Central memory CD8-positive, alpha-beta T cell (primary cell): ENCODE measurements at regions not wholly inside any gene's neighbourhood (a gene's known extent, or its start where the extent isn't known, plus 50 kb on each side); places are given as distances from the start of the nearest gene placed in this dataset.

Source experiments
- ATAC-seq: fragments of 150-1000 bp; cut with Tn5 transposase; replicated peaks from 2 replicates; pipeline ENCODE4 v1.10.0; 2022; ENCODE audit warnings: mild to moderate bottlenecking, moderate FRiP score, moderate number of reproducible peaks; ENCODE audit not compliant: poor library complexity, severe bottlenecking; ENCODE audit errors: extremely low read depth
- DNase-seq, 2 donors: peaks; one replicate each; pipeline ENCODE4 v3.0.0; 2021; ENCODE audit warnings: low spot score in 2 of 2
- H3K27ac Mint-ChIP-seq: one replicate; pipeline ENCODE4 v1.8.0; 2022; ENCODE audit warnings: low read depth, mild to moderate bottlenecking, moderate library complexity, mixed read lengths
- H3K27me3 Mint-ChIP-seq: one replicate; pipeline ENCODE4 v1.8.0; 2022; ENCODE audit warnings: mixed read lengths
- H3K36me3 Mint-ChIP-seq: one replicate; pipeline ENCODE4 v1.8.0; 2022; ENCODE audit warnings: mild to moderate bottlenecking, moderate library complexity, mixed read lengths; ENCODE audit not compliant: insufficient read depth
- H3K4me1 Mint-ChIP-seq: one replicate; pipeline ENCODE4 v1.8.0; 2022; ENCODE audit warnings: mixed read lengths
- H3K4me3 Mint-ChIP-seq: one replicate; pipeline ENCODE4 v1.8.0; 2022; ENCODE audit warnings: mild to moderate bottlenecking, moderate library complexity, mixed read lengths
- H3K9me3 Mint-ChIP-seq: one replicate; pipeline ENCODE4 v1.8.0; 2022; ENCODE audit warnings: mixed read lengths

DNA sequence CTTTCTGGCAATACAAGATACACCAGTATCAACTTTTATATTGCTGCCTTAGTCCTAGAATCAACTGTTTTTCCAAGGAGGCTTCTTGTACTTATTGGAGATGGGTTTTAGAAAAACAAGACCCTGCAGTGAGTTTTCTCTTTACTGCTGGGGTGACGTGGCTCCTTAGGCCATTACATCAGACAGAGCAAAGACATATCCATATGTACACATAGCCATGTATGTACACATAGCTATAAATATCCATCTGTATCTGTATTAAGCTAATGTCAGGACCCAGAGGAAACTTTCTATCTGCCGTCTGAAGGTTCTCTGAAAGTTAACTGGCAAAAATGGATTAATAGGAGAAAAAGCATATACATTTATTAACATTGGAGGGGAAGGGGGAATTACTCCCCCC lies 607.4 kb downstream of the POM121L12 start:
- Mint-ChIP-seq H3K4me3 (no peak overlapping the region), H3K36me3 (no peaks in the 10 kb centered on the region), H3K27me3 (no peaks in the 10 kb centered on the region), H3K9me3 (peaks cover 27% of the 10 kb centered on the region), H3K27ac (no peak overlapping the region), H3K4me1 (no peaks in the 10 kb centered on the region)
- ATAC-seq = no peak
- DNase-seq = no peak

DNA sequence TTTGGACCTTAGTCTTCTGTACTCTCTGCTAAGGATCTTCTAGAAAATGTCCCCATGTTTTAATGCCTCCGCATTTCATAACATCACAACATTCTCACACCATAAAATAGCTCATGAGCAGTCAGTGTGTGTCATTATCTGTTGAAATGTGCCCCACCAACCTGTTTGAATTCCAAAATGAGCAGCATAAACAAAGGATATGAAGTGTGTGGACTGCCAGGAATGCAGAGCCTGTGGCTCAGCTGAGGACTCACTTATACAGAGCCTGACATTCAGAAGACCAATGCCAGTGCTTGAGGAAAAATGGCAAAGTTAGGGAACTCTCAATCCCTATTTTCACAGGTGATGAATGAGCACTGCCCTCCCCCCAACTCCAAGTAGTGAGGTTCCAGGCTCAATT lies 621.4 kb downstream of the POM121L12 start:
- Mint-ChIP-seq H3K4me1 (no peaks in the 10 kb centered on the region), H3K9me3 (peaks cover 20% of the 10 kb centered on the region), H3K4me3 (no peak overlapping the region), H3K36me3 (peaks cover 1% of the 10 kb centered on the region), H3K27ac (no peak overlapping the region), H3K27me3 (no peaks in the 10 kb centered on the region)
- ATAC-seq = no peak
- DNase-seq = no peak

DNA sequence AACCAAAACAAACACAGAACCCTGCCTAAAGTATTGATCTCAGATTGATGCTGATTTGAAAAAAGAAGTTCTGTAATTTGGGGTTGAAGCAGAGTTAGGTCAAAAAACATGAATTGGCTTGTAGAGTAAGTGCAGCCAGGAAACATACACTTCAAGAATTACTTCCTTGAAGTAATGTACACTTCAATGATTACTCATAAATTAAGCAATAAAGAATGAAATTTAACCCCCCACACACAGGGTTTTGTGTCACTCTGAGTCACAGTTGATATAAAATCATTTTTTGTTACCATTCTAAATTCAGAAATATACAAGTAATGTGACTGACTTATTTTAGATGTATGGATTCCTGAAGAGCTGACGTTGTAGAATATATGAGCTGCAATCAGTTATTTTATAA lies 622.2 kb downstream of the POM121L12 start:
- Mint-ChIP-seq H3K27me3 (no peaks in the 10 kb centered on the region), H3K27ac (no peak overlapping the region), H3K4me3 (no peak overlapping the region), H3K36me3 (no peaks in the 10 kb centered on the region), H3K9me3 (peaks cover 22% of the 10 kb centered on the region), H3K4me1 (no peaks in the 10 kb centered on the region)
- no peak for DNase-seq
- ATAC-seq = no peak

DNA sequence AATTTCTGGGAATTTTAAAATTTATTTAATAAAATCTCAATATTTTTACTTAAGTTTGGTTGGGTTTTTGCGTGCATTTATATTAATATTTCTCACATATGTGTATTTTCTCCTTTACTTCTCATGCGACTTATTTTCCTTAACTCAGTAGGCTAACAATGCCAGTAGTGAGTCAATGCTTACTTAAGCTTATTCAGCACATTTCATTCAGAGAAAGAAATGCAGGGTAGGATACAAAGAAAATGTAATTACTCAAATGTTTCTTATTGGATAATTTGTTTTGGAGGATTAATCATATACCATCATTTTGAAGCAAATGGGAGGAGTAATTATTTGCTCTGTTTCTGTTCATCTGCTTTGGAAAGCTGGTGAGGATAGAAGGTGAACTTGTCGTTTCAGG lies 623.5 kb downstream of the POM121L12 start:
- peaks cover 28% of the 10 kb centered on the region for H3K9me3 Mint-ChIP-seq
- H3K27ac Mint-ChIP-seq = no peak overlapping the region
- H3K36me3 Mint-ChIP-seq = no peaks in the 10 kb centered on the region
- no peak for ATAC-seq
- DNase-seq = no peak
- H3K4me3 Mint-ChIP-seq = no peak overlapping the region
- H3K4me1 Mint-ChIP-seq = no peaks in the 10 kb centered on the region
- no peaks in the 10 kb centered on the region for H3K27me3 Mint-ChIP-seq

DNA sequence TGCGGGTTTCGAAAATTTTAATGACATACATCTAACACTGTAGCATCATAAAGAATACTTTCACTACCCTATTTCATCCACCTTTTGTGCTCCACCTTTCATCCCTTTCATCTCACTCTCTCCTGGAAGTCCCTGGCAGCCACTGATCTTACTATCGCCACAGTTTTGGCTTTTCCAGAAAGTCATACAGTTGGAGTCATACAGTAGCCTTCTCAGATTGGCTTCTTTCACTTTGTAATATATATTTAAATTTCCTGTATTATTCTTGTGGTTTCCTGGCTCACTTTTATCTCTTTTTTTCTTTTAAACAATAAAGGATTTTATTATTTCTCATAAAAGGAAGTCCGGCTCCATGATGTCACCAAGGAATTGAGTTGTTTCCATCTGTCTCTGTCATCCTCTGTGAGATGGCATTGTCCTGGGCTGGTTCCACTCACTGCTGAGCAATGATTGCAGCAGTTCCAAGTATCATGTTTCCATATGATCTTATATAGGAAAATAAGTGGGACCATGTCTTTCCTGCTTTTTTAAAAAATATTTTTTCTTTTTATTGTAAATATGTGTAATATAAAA lies 626.3 kb downstream of the POM121L12 start:
- no peaks in the 10 kb centered on the region for H3K27me3 Mint-ChIP-seq
- no peak for DNase-seq
- H3K4me3 Mint-ChIP-seq = no peak overlapping the region
- H3K36me3 Mint-ChIP-seq = no peaks in the 10 kb centered on the region
- peaks cover 32% of the 10 kb centered on the region for H3K9me3 Mint-ChIP-seq
- ATAC-seq = no peak
- no peaks in the 10 kb centered on the region for H3K4me1 Mint-ChIP-seq
- no peak overlapping the region for H3K27ac Mint-ChIP-seq

DNA sequence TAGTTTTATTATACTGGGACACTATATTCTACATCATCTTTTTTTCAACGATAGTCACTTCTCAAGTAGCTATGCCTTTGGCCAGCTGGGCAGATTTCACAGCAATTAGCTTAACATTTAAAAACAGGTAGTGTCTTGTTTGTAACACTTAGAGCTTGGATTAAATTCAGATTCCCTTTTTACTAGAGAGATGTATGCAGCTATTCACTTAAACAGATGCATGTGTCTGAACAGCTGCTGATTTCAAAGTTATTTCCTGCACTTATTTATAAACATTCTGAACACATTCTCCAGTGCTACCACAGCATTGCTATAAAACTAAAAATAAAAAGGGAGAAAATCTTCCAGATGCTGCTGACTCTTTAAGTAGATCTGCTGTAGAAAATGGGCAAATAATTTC lies 637.2 kb downstream of the POM121L12 start:
- H3K4me3 Mint-ChIP-seq = no peak overlapping the region
- no peak for ATAC-seq
- H3K4me1 Mint-ChIP-seq = no peaks in the 10 kb centered on the region
- peaks cover 11% of the 10 kb centered on the region for H3K9me3 Mint-ChIP-seq
- no peaks in the 10 kb centered on the region for H3K27me3 Mint-ChIP-seq
- DNase-seq = no peak
- H3K27ac Mint-ChIP-seq = no peak overlapping the region
- no peaks in the 10 kb centered on the region for H3K36me3 Mint-ChIP-seq

DNA sequence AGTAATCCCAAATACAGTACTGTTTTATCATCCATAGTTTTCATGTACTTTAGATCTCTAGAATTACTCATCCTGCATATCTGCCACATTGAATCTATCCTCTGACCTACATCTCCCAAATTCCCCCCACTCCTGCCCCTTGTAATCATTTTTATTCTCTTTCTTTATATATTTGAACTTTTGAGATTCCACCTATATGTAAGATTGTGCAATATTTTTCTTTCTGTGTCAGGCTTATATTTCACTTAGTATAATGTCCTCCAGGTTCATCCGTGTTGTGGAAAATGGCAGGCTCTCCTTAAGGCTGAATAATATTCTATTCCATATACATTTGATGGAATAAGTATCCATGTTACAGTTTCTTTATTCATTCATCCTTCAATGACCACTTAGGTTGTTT lies 640.4 kb downstream of the POM121L12 start:
- no peaks in the 10 kb centered on the region for H3K36me3 Mint-ChIP-seq
- H3K27me3 Mint-ChIP-seq = no peaks in the 10 kb centered on the region
- H3K4me3 Mint-ChIP-seq = no peak overlapping the region
- no peaks in the 10 kb centered on the region for H3K4me1 Mint-ChIP-seq
- ATAC-seq (no peak), DNase-seq (no peak)
- H3K9me3 Mint-ChIP-seq = peaks cover 29% of the 10 kb centered on the region
- no peak overlapping the region for H3K27ac Mint-ChIP-seq

DNA sequence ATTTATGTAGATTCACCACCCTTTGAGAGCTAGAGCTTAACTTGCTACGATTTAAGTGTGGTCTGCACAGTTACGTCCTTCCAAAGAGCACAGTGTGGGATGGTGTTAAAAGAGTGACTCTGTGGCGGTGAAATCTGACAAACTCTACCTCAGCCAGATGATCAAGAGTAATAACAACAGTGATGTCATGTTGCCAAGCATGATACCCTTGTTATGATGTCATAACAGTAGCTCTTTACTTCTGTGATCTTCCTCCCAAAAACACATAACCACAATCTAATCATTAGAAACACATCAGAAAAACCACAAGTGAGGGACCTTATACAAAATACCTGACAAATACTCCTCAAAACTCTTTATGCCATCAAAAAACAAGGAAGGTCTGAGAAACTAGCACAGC lies 649.3 kb downstream of the POM121L12 start:
- H3K27me3 Mint-ChIP-seq = no peaks in the 10 kb centered on the region
- DNase-seq (no peak), ATAC-seq (no peak)
- no peaks in the 10 kb centered on the region for H3K4me1 Mint-ChIP-seq
- H3K27ac Mint-ChIP-seq = no peak overlapping the region
- H3K36me3 Mint-ChIP-seq = no peaks in the 10 kb centered on the region
- H3K4me3 Mint-ChIP-seq = no peak overlapping the region
- peaks cover 38% of the 10 kb centered on the region for H3K9me3 Mint-ChIP-seq

DNA sequence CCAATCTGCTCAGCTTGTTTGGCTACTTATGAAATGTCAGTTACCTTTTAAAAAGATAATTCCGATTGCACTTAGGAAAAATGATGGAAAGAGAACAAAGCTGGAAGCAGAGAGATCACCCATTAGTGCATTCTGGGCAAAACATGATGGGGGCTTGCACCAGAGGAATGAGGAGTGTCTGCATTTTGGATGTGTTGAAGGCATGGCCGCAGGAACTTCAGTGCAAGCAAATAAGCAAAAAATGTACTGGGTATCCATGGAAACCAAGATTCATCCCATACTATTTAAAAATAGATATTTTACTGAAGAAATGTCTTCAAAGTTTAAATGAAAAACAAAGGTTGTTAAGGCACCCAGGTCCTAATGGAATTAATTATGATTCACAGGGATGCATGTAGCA lies 655.0 kb downstream of the POM121L12 start:
- H3K4me3 Mint-ChIP-seq = no peak overlapping the region
- no peak for ATAC-seq
- no peaks in the 10 kb centered on the region for H3K27me3 Mint-ChIP-seq
- no peak for DNase-seq
- peaks cover 30% of the 10 kb centered on the region for H3K9me3 Mint-ChIP-seq
- no peak overlapping the region for H3K27ac Mint-ChIP-seq
- no peaks in the 10 kb centered on the region for H3K4me1 Mint-ChIP-seq
- no peaks in the 10 kb centered on the region for H3K36me3 Mint-ChIP-seq

DNA sequence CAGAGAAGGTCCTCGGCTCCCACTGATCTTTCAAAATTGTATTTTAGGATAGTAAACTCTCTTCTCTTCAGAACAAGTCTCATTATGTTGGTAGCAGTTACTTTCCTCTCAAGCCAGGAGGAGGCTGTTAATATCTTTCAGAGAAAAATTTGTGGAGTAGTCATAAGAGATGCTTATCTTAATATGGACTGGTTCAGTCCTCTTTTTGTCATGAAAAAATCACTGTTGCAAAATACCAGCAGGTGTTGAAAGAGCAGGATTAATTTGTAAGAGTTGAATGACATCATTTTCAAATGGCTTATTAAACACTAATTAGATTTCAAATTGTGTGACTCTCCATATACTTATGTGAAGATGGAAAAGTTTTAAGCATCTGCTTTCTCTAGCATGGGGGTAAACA lies 662.5 kb downstream of the POM121L12 start:
- Mint-ChIP-seq H3K9me3 (peaks cover 20% of the 10 kb centered on the region), H3K36me3 (no peaks in the 10 kb centered on the region), H3K4me1 (no peaks in the 10 kb centered on the region), H3K4me3 (no peak overlapping the region), H3K27me3 (no peaks in the 10 kb centered on the region), H3K27ac (no peak overlapping the region)
- DNase-seq (no peak), ATAC-seq (no peak)

DNA sequence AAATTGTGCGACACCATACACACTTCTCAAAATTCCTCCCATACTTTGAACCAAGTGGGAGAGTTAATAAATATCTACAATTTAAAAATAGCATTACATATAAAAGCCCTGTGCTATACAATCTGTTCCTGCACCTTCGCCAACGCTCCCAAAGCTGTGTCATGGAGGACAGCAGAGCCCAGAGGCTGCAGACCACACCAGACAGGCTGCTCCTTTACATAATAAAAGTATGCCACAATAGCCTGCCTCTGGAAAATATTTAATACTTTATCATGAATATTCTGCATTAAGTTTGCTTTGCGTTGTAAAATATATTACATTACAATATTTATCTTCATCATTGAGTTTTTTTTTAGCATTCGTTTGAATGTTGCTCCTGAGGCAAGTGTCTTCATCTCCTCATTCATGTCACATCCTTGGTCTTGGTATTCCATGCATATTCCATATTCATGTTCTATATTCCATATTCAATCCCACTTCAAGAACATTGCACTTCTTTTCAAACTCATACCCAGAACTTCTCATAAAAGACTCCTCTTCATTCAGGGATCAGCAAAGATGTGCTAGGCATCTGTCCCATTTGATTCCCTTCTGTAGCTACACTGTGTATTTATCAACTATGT lies 663.9 kb downstream of the POM121L12 start:
- no peak overlapping the region for H3K27ac Mint-ChIP-seq
- H3K4me1 Mint-ChIP-seq = no peaks in the 10 kb centered on the region
- DNase-seq = no peak
- H3K4me3 Mint-ChIP-seq = no peak overlapping the region
- no peaks in the 10 kb centered on the region for H3K27me3 Mint-ChIP-seq
- ATAC-seq = no peak
- H3K9me3 Mint-ChIP-seq = peaks cover 19% of the 10 kb centered on the region
- no peaks in the 10 kb centered on the region for H3K36me3 Mint-ChIP-seq

DNA sequence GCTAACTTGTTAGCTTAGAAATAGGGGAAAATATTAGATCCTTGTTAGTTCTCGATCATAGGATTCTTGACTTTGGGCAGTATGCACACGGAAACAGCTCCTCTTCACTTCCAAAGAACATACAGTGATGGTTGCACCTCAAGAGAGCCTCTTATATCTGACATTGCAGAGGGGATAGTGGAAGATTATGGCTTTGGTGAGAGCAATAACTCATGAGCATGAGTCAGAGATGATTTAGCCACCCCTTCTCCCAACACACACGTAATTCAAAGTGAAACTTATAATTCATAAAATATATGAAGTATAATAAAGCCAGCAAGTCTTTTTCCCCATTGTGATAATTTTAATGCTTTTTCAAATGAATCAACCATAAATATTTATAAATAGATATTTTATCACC lies 683.7 kb downstream of the POM121L12 start:
- Mint-ChIP-seq H3K9me3 (peaks cover 32% of the 10 kb centered on the region), H3K36me3 (no peaks in the 10 kb centered on the region), H3K4me3 (no peak overlapping the region), H3K27ac (no peak overlapping the region), H3K4me1 (no peaks in the 10 kb centered on the region), H3K27me3 (no peaks in the 10 kb centered on the region)
- ATAC-seq (no peak), DNase-seq (no peak)

DNA sequence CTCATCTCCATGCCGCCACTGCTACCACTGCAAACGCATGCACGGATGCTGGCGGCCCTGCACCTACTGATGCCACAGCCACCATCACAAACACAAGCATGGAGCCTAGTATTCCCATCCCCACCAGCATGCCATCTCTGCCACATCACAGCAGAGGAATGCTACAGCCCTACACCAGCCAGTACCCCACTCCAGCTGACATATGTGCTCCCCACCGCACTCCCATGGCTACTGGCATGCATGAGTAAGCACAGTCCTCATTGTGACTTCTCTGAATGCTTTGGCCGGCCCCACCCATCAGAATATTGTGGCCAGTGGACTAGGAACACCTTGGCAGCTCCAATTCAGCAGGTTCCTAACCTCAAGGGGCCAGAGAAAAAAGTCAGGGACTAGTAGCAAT lies 705.5 kb downstream of the POM121L12 start:
- ATAC-seq = no peak
- Mint-ChIP-seq H3K27me3 (no peaks in the 10 kb centered on the region), H3K36me3 (no peaks in the 10 kb centered on the region), H3K4me1 (no peaks in the 10 kb centered on the region), H3K9me3 (peaks cover 24% of the 10 kb centered on the region), H3K4me3 (no peak overlapping the region), H3K27ac (no peak overlapping the region)
- no peak for DNase-seq
